Smooth muscle cell (in vitro differentiated cells): ENCODE measurements at regions not wholly inside any gene's neighbourhood (a gene's known extent, or its start where the extent isn't known, plus 50 kb on each side); places are given as distances from the start of the nearest gene placed in this dataset.

Experiments used
- DNase-seq: peaks from one replicate; lab custom pipeline; 2025; ENCODE audit not compliant: unreplicated experiment; lab: John Stamatoyannopoulos, UW
- H2AFZ ChIP-seq: fragments of 200-600 bp; sonication (generic); 2 replicates; pipeline ENCODE4 v1.6.0; 2016; ENCODE audit warnings: antibody characterized with exemption, low read depth, mild to moderate bottlenecking
- H3F3A ChIP-seq: fragments of 200-600 bp; sonication (generic); 2 replicates; pipeline ENCODE4 v1.6.0; 2017; ENCODE audit warnings: antibody characterized with exemption, low read depth
- H3K27ac ChIP-seq: fragments of 200-600 bp; sonication (generic); 2 replicates; pipeline ENCODE4 v1.5.1; 2016; ENCODE audit warnings: low read depth, mild to moderate bottlenecking
- H3K27me3 ChIP-seq: fragments of 200-600 bp; sonication (generic); 2 replicates; pipeline ENCODE4 v1.6.1; 2016; ENCODE audit warnings: low read depth, mild to moderate bottlenecking
- H3K36me3 ChIP-seq: fragments of 200-600 bp; sonication (generic); 2 replicates; pipeline ENCODE4 v1.5.1; 2016; ENCODE audit warnings: low read depth
- H3K4me1 ChIP-seq: fragments of 200-600 bp; sonication (generic); 2 replicates; pipeline ENCODE4 v1.5.1; 2016; ENCODE audit warnings: low read depth
- H3K4me2 ChIP-seq: fragments of 200-600 bp; sonication (generic); 2 replicates; pipeline ENCODE4 v1.6.0; 2016; ENCODE audit warnings: mild to moderate bottlenecking
- H3K4me3 ChIP-seq: fragments of 200-600 bp; sonication (generic); 2 replicates; pipeline ENCODE4 v1.5.1; 2016; ENCODE audit warnings: mild to moderate bottlenecking
- H3K79me2 ChIP-seq: fragments of 200-600 bp; sonication (generic); 2 replicates; pipeline ENCODE4 v1.6.0; 2016; ENCODE audit warnings: low read depth, mild to moderate bottlenecking
- H3K9ac ChIP-seq: fragments of 200-600 bp; sonication (generic); 2 replicates; pipeline ENCODE4 v1.6.0; 2016; ENCODE audit warnings: low read depth
- H3K9me3 ChIP-seq: fragments of 200-600 bp; sonication (generic); replicated peaks from 2 replicates; pipeline ENCODE4 v1.5.1; 2016; ENCODE audit warnings: low read depth
- H4K20me1 ChIP-seq: fragments of 200-600 bp; sonication (generic); 2 replicates; pipeline ENCODE4 v1.6.0; 2016; ENCODE audit warnings: low read depth
- WGBS: methylation state at CpG from one replicate; pipeline ENCODE4 v1.1.7; 2016; ENCODE audit warnings: low lambda C conversion rate; 5-methylcytosine and 5-hydroxymethylcytosine counted together
- TF ChIP-seq, protein P1 (sequence below): fragments of 200-600 bp; sonication (generic); IDR thresholded peaks from 2 replicates; pipeline ENCODE4 v1.5.1; 2017; ENCODE audit warnings: borderline replicate concordance, mild to moderate bottlenecking, antibody characterized with exemption; ENCODE audit not compliant: insufficient read depth, poor library complexity, severe bottlenecking

DNA sequence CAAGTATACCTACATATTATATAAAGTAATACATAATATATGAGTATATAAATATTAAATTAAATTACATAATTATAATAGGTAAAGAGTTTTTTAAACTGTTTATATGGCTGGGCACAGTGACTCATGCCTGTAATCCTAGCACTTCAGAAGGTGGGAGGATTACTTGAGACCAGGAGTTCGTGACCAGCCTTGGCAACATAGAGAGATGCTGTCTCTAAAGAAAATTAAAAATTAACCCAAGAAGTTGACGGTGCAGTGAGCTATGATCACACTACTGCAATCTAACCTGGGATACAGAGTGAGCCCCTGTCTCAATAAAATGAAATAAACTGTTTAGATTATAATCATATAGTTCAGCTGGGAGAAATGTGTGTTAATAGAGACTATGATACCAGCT, 363.0 kb downstream of the DDX10 start:
- H3K36me3 ChIP-seq: no peaks in the 10 kb centered on the region
- no peak overlapping the region for H2AFZ ChIP-seq
- TF ChIP-seq, protein P1, sequence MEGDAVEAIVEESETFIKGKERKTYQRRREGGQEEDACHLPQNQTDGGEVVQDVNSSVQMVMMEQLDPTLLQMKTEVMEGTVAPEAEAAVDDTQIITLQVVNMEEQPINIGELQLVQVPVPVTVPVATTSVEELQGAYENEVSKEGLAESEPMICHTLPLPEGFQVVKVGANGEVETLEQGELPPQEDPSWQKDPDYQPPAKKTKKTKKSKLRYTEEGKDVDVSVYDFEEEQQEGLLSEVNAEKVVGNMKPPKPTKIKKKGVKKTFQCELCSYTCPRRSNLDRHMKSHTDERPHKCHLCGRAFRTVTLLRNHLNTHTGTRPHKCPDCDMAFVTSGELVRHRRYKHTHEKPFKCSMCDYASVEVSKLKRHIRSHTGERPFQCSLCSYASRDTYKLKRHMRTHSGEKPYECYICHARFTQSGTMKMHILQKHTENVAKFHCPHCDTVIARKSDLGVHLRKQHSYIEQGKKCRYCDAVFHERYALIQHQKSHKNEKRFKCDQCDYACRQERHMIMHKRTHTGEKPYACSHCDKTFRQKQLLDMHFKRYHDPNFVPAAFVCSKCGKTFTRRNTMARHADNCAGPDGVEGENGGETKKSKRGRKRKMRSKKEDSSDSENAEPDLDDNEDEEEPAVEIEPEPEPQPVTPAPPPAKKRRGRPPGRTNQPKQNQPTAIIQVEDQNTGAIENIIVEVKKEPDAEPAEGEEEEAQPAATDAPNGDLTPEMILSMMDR: no peak
- H3K79me2 ChIP-seq: no peaks in the 10 kb centered on the region
- no peak overlapping the region for H3K9ac ChIP-seq
- no peaks in the 10 kb centered on the region for H4K20me1 ChIP-seq
- WGBS: 81% methylated on average over 2 of the region's 2 CpGs
- DNase-seq: no peak
- H3K27ac ChIP-seq: no peak overlapping the region
- H3F3A ChIP-seq: no peaks in the 10 kb centered on the region
- no peaks in the 10 kb centered on the region for H3K4me1 ChIP-seq
- no peak overlapping the region for H3K4me2 ChIP-seq
- no peak overlapping the region for H3K4me3 ChIP-seq
- no peaks in the 10 kb centered on the region for H3K27me3 ChIP-seq
- H3K9me3 ChIP-seq: no peaks in the 10 kb centered on the region

DNA sequence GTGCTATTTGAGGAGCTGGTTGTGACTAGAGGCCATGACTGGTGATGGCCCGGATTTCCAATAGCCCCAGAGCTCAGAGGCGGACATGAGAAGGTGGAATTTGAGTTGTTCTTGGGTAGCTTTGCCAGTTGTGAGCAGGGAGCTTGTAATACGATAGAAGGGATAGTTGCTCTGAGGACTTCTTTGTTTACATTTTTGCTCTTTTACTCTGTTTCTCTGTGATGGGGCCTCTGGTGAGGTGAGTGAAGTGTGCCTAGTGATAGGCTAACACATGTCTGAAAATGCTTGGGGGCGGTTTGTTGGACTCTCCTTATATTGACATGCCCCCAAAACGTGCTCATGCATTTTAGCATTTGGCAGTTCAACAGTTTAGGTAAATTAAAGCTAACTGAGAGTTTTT, 365.1 kb downstream of the DDX10 start:
- H3K4me1 ChIP-seq: no peaks in the 10 kb centered on the region
- H2AFZ ChIP-seq: no peak overlapping the region
- no peaks in the 10 kb centered on the region for H3K79me2 ChIP-seq

DNA sequence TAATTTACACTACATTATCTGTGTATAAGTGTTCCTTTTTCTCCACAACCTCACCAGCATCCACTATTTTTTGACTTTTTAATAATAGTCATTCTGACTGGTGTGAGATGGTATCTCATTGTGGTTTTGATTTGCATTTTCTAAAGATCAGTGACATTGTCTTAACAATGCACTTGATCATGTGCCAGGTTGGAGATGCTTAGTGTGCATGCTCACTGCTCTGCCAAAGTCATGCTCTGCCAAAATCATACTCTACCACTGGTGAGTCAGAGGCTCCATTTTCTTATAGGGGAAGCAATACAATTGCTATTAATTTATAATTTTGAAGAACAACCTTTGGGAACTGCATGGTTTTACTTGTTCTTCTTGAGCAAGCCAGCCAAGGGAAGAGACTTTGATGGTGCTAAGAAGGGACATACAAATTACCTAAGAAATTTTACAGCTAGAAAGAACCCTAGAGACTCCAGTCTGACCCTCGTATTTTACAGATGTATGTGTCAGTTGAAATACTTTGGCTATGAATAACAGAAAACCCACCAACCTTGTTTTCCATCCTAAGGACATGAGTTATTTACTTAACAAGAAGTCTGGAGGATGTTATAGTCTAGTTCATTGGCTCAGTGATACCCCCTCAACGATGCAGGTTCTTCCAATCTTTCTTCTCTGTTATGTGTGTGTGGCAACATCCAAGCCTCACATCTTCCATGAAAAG, 368.9 kb downstream of the DDX10 start:
- Histone ChIP-seq H3K4me1 (peaks cover 10% of the 10 kb centered on the region), H3K9ac (no peak overlapping the region), H2AFZ (no peak overlapping the region), H3K4me3 (no peak overlapping the region), H3K27me3 (no peaks in the 10 kb centered on the region), H3K9me3 (no peaks in the 10 kb centered on the region), H3K4me2 (no peak overlapping the region), H3K27ac (no peak overlapping the region), H3K79me2 (no peaks in the 10 kb centered on the region), H3F3A (no peaks in the 10 kb centered on the region), H4K20me1 (no peaks in the 10 kb centered on the region), H3K36me3 (no peaks in the 10 kb centered on the region)
- WGBS: 69% methylated on average over 2 of the region's 2 CpGs
- no peak for DNase-seq
- TF ChIP-seq, protein P1: no peak

More for the DNA sequence above, 365.1 kb downstream of the DDX10 start:
- Histone ChIP-seq H3K36me3 (no peaks in the 10 kb centered on the region), H3K27me3 (no peaks in the 10 kb centered on the region), H3K4me2 (no peak overlapping the region), H3K9ac (no peak overlapping the region), H3K4me3 (no peak overlapping the region), H3F3A (no peaks in the 10 kb centered on the region), H3K9me3 (no peaks in the 10 kb centered on the region), H4K20me1 (no peaks in the 10 kb centered on the region), H3K27ac (no peak overlapping the region)
- 54% methylated on average over 5 of the region's 5 CpGs for WGBS
- no peak for DNase-seq
- TF ChIP-seq, protein P1: no peak

DNA sequence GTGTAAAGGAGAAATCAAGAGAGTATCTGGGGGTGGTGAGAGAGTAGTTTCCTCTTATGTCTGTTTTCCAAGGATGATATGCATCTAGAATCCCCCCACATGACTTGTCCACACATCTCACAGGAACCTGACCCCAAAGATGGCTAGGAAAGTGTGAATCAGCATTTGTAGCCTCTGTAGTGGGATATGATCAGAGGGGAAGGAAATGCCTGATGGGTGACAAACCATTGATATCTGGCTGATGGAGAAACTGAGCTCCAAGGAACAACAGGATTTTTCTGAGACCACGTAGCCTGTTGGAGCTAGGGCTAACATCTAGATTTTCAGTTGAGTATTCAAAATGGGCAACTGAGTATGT, 369.4 kb downstream of the DDX10 start:
- Histone ChIP-seq H3F3A (no peaks in the 10 kb centered on the region), H3K4me1 (peaks cover 10% of the 10 kb centered on the region), H3K79me2 (no peaks in the 10 kb centered on the region), H3K4me3 (no peak overlapping the region), H3K9ac (no peak overlapping the region), H3K4me2 (no peak overlapping the region), H3K9me3 (no peaks in the 10 kb centered on the region), H2AFZ (no peak overlapping the region), H3K27me3 (no peaks in the 10 kb centered on the region), H3K36me3 (no peaks in the 10 kb centered on the region), H3K27ac (no peak overlapping the region), H4K20me1 (no peaks in the 10 kb centered on the region)
- 68% methylated on average over 1 of the region's 1 CpG for WGBS
- TF ChIP-seq, protein P1: no peak
- DNase-seq: no peak
